Activated gamma-delta T cell treated with anti-CD3 and anti-CD28 coated beads, Interleukin-2, amount 50 U/mL, for 16 hours (primary cell): ENCODE measurements at regions not wholly inside any gene's neighbourhood (a gene's known extent, or its start where the extent isn't known, plus 50 kb on each side); places are given as distances from the start of the nearest gene placed in this dataset.

Experiments used
- DNase-seq: peaks from one replicate; pipeline ENCODE4 v3.0.0-alpha.2; 2020; ENCODE audit warnings: low read depth

DNA sequence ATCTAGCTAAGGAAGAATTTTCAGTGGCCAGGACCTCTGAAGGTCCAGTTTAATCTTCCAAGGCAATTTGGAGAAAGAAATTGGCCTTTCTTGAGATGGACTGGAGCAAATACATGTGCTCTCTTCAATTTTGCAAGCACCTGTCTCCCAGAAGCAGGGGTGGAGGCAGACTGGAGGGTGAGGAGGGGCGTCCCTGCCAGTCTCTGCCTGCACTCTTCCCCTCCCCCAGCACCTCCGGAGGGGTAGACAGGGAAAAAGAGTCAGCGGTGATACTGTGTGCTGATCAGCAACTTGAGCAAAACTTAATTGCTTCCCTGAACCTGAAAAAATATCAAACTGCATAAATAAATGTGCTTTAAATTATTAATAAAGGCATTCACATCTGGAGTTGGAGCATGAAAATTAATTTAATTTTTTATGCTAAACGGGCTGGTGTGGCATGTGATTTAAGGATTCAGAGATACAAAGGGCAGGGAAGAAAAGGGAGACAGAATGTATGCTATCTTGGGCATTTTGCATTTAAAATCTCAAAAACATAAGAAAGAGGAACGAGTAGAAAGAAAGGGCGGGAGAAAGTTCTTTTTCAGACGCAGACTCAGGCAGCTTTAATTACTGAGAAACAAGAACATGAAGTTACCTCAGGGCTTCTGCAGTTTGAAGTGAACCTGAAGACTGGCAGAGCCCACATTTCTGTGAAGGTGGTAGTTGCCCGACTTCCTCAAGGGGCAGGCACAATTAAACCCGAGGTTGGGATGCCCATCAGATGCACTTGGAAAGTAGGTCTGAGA, 319.7 kb downstream of the UACA start:
- DNase-seq: no peak

DNA sequence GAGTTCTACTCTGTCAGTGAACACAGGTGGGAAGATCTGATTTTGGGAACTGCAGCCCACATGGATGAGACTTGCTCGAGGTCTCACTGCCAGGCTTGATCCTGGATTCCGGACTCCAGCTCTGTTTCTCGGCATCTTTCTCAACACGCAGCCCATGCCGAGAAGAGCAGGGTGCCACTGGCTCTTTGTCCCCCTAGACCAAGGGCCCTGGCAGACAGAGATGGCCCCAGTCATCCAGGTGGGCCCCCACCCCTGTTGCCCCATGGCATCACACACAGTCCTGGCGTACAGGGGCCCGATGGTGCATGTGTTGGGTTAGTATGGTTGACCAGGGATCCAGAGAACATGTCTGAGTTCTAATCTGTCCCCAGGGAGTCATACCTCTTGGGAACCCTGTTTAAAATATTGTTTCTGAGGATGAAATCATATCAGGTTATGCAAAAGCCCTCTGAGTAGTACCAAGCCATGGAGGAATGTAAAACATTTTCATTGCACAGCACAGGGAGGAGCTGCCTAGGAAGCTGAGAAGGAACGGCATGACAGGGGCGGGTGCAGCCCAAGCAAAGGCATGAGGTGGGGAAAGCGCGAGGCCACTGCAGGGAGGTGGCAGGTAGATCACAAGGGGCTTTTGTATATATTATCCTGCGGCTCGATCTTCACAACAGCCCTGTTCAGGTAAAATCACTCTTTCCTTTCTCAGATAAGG, 320.6 kb downstream of the UACA start:
- no peak for DNase-seq

DNA sequence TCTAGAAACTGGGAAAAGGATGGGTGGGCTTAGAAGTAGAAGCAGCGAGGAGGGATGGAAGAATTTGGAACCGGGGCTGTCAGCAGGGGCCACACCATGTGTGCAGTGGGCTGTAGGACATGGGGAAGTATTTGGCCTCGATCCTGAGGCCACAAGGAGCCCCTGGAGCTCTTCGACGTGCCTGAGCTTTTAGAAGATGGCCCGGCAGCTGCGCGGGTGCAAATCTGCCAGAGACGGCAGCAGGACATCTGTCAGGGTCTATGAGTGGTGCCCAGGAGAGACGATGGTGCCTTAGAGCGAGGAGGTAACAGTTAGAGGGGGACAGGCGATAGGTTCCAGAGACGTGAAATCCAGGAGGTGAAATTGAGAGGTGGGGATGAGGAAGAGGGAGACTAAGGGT, 321.1 kb downstream of the UACA start:
- DNase-seq: no peak

DNA sequence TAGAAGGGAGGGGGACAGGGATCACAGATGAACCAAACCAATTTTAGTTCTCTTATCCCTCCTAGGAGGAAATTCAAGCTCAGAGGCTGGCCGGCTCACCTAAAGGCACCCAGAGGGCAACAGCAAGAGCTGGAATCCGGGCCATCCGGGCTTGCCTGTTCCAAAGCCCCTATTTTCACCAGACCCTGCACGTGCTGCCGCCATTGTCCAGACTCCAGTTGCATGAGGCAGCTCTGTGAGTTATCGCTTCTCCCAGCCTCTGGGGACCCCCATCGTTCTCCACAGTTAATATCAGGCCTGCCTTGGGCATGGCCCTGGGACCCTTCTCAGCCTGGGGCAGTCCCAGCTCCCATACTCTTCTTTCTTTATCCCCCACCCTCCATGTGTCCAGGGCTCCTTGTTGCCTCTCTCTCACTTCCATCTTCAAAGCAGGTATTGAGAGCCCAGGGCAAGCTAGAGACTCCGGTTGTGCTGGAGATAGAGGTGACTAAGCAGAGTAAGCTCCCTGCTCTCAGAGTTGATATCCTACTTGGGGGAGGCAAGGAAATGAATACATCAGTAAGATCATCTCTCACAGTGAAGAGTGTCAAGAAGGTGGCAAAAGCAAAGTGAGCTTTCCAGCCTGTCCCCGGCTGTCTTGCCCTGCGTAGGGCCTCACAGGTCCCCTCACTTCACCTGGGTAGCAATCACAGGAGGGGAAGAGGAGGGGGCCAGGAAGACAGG, 322.8 kb downstream of the UACA start:
- DNase-seq: no peak

DNA sequence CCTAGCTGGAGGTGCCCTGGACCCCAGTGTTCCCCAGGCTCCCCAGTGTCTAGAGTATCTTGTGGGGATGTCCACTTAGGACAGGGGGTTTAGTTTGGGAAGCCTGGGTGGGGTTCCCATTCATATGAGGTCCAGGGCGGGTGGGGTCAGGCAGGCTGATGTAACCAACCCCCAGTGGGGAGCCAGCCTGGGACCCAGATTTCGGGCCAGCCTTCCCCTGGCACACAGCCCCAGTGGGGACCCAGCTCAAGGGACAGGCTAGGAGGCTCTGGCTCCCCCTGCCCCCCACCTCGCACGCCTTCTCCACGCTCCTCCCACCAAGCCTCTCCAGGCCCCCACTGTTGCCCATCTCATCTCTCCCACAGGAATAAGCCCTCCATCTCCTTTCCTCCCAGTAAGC, 323.5 kb downstream of the UACA start:
- no peak for DNase-seq

DNA sequence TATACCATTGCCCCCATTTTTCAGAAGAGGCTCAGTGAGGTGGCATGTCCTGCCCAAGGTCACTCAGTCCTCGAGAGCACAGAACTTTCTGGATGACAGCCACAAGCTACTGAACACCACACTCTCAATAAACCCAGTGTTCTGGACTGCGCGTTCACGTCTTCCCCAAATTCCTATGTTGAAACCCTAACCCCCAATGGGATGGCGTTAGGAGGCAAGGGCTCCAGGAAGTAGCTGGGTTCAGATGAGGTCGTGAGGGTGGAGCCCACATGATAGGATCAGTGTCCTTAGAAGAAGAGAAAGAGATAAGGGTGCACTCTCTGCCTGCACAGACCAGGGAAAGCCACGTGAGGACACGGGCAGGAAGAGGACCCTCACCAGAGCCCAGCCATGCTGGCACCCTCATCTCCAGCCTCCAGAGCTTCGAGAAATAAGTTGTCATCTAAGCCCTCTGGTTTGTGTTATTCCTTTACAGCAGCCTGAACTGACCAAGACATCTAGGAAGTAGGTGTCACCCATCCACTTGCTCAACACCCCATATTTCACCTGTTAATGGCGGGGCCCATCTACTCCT, 324.0 kb downstream of the UACA start:
- no peak for DNase-seq

DNA sequence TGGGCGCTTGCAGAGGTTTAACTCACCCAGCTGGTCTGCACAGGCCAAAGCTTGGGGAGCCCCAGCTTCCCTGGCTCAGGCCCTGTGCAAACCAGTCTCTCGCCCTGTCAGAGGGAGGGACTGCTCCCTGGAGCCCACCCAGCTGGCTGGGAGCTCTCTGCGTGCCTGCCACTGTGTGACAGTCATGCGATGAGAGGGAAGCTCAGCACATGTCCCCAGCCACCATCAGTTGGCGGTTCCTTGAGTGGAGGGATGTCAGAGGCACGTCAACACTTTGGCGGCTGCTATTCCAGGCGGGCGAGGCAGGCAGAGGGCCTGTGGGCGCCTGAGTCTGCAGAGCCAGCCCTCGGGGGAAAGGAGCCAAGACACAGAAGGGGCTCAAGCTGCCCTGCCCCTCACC, 324.6 kb downstream of the UACA start:
- no peak for DNase-seq

DNA sequence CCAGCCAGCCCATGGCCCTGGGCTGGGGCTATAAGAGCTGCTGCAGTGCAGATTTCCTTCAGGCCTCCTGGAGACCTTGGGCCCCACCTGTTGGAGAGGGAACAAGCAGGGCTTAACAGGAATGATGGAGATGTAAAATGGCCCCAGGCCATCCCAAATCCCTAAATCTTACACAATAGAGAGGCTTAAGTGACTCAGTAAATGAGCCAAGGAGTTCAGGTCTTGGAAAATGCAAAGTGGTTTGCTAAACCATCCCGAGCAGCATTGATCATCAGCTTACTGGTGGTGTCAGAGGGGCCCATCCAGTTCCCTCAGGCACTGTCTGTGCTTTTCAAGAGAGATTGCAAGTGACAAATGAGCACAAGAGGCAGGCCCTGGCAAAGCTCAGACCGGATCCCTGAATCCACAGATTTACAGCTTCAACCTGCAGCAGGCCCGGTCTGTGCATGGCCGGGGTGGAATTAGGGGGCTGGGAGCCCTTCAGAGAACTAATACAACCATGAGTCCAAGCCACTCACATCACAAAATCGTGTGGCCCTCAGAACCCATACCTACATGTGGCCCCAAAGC, 325.4 kb downstream of the UACA start:
- no peak for DNase-seq

DNA sequence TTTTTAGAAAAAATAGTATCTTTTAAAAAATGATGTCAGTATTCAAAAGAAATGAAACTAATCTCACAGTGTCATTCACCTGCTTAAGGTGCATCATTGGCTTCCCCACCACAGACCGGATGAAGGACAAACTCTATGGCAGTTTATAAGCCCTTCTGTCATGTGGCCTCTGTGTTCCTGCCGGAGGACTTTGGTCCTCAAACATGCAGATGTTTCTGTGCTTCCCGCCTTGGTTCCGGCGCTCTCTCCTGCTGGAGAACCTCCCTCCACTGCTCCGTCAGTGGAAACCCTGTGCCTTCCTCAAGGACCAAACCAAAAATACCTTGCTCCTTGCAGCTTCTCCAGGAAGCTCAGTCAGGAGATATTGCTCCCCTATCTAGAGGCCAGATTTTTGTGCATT, 326.3 kb downstream of the UACA start:
- no peak for DNase-seq

DNA sequence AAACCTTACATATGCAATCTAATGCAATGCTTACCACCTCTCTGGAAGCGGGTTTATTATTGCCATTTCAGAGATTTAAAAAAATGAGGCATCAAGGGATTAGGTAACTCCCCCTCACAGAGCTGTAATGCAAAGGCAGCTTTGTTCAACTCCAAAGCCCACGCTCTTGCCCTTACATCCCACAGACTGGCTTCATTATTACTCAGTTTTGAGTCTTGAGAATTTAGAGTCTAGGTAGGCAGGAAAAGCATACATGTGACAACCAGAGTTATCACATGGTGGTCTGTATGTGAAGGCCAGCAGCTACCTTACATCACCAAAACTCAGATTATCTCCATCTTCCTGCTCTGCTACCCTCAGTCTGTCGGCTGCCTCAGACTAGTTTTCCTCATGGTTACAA, 326.9 kb downstream of the UACA start:
- DNase-seq: no peak

DNA sequence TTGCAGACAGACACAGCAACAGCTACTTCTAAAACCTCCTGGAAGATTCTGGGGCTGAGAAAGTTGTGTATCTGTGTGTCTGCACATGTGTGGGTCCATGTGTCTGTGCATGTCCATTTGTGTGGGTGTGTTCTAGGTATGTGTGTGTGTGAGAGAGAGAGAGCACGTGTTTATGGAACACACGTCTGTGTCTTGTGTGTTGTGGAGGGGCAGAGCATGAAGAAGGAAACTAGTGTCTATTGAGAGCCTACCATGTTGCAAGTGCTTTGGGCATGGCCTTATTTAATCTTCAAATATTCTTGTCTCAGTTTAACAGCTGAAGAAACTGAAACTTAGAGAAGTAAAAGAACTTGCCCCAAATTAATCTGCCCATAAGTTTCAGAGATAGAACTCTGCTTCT, 327.5 kb downstream of the UACA start:
- no peak for DNase-seq

DNA sequence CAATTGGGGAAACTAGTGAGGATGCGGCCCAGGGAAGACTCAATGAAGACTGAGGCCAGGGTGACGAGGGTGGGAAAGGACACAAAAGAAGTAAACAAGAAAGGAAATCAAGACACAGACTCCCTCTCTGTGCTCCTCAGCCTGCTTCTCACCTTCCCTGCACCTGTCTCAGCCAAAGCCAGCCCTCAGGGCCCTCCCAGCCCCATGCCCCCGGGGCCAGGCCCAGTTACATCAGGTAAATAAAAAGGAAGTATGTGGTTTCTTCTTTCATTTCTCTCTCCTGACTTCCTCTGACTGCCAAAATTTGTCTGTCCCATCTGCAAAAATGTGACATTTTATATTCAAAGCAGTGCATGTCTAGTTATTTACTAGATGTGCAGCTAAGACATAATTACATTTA, 328.0 kb downstream of the UACA start:
- no peak for DNase-seq

DNA sequence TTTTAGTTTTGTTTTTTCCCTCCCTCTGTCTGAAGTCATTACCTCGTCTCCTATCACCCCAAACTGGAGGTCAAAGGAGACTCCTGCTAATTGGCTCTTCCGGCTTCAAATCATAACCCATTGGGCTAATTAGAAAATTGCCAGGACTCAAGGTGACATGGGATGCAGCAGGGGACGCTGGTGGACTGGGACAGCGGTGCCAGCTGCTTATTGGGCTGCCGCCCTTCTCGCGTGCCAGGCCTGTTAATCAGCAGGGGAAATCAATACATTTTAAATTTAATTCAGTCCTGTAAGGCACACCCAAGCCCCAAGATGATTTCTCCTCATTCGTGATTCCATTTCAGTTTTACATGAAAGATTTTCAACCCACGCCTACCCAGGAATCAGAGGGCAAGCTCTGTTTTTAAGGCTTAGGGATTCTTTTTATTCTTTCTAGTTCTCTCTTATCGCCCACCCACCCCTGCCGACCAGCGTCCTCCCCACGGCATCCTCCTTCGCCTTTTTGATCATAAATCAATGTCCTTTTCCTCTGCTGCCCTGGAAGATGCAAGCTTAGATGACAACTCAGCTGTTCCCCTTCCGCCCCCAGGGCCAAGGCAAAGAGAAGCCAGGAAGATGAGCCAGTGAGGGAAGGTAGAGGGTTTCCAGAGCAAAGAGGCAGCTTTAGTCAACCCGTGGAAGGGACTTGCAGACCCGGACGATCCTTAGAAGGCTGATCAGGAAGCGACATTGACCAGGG, 329.6 kb downstream of the UACA start:
- no peak for DNase-seq

DNA sequence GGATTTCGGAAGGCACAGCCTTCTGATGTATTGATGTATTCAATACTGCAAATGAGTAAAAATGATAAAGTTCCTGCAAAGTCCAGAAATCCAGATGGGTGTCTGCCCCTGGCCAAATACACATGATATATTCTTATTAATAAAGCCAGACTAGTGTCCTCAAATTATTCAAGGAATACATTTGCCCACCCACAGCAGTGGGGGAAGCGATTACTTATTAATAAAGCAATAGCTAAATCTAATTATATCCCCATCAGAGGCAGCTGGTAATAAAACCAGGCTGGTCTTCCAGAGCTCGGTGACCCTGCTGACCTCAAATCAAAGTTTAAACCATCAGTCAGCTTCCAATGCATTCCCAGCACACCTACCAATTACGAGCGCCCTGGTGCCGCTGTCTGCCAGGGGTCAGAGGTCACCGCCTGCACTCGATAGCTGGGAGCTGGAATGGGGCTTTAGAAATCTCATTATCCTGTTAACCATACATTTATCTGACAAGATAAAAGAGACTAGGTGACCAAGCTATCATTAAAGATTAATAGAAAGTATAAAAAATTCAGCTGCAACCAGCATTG, 330.3 kb downstream of the UACA start:
- no peak for DNase-seq

DNA sequence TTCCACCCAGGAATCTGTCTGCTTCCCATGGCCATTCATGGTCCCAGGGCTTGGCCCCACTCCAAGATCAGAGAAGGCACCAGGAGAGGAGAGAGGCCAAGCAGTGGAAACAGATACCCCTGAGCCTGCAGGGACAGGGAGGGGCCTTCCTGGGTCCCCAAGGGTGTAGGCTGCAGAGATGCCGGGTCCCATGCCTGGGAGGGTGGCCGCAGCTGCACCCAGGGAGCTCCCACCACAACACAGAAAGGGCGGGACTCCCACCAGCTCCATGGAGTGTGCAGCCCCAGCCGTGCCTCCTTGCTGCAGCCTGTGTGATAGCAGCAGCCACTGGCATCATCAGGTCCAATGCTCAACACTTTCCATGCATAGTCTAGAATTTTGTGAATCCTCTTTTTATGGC, 331.5 kb downstream of the UACA start:
- no peak for DNase-seq

DNA sequence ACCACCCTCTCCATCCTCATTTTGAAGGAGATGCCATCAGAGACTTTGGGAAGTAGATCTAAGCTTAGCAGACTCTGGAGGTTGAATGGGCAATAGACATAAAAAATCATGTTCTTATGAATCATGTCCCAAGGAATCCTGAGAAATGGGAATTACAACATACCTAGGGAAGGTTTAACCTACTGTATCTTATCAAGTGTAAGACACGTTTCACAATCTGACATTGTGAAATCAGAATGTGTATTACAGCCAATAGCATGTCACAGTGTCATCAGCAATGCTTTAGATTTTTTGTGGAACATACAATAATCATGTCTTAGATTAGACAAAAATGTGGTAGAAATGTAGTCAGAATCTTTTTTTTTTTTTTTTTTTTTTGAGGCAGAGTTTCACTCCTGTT, 332.4 kb upstream of the TLE3 start:
- no peak for DNase-seq

DNA sequence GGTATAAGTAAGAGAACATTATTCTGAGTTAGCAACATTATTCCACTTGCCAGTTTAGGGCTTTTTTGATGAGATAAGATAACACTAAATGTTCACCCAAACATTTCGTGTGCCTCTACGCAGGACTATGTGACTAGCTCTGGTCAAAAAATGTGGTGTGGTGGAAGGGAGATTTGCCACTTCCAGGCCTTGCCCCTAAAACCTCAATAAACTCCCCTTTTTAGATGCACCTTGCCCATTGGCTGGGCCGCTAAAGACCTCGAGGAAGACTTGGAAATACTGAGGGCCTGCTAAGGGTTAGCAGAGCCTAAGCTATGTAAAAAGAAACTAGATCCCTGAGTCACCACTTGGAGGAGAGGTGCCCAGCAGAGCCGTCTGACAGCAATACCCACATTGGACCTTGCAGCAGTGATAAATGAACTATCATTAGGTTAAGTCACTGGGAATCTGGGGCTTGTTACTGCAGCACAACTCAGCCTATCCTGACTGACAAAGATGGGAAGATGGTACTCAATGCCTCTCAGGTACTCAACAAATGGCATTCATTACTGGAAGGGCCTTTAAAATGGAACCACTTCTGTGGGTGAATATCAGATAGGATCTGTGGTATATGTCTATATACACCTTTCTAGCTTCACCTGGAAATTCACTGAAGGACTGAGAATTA, 331.5 kb upstream of the TLE3 start:
- no peak for DNase-seq

DNA sequence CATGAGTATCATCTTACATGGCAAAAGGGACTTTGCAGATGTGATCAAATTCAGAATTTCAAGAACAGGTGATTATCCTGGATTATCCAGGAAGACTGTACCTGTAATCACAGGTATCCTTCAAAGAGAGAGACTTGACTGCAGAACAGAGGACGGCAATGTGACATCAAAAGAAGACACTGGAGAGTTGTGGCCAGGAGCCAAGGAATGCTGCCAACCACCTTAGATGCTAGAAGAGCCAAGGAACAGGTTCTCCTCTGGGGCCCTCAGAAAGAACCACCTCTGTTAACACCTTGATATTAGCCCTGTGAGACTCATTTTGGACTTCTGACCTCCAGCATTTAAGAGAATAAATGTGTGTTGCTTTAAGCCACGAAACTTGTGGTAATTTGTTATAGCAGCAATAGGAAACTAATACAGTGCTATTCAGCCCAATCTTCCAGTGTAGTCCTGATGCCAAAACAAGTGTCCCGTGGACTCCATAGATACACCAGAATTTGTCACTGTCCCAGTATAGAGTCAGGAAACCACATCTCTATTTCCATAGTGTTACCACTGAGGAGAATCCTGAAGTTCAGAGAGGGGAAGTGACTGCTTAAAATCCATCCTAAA, 330.6 kb upstream of the TLE3 start:
- no peak for DNase-seq

DNA sequence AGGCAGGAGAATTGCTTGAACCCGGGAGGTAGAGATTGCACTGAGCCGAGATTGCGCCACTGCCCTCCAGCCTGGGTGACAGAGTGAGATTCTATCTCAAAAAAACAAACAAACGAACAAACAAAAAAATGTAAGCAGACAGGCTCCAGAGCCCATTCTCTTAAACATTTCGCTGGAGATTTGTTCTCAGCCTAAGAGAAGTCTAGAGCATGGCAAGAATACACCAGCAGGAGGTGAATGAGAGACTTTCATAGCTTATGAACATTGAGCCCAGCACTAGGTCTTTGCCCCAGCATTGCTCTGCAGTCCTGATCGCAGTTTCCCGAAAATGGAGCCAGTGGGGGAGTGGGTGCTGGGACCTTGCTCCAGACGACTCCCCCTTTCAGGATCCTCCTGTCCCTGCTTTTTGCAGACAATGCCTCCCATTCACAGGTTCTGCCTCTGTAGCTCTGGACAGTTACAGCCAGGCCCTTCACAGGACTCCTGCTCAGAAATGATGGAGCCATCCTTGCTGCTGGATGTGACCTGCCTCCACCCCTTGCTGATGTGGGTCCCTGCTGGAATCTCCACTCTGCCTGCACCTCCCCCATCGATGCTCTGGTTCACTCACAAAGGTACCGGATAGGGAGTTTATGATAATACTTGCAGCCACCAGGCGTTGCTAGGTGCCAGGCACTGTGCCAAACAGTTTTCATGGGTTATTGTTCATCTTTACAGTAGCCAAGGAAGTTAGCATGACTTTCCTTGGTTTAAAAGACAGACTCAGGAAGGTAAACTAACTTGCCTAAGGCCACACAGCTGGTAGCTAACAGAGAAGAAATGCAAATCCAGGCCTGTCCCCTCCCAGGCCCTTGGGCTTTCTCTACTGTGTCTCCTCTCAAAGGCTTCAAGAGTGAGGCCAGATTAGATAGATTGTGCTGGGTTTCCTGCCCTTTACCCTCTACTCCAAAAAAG, 329.7 kb upstream of the TLE3 start:
- no peak for DNase-seq
